ENCODE measurements at regions not wholly inside any gene's neighbourhood (a gene's known extent, or its start where the extent isn't known, plus 50 kb on each side); places are given as distances from the start of the nearest gene placed in this dataset.

DNA sequence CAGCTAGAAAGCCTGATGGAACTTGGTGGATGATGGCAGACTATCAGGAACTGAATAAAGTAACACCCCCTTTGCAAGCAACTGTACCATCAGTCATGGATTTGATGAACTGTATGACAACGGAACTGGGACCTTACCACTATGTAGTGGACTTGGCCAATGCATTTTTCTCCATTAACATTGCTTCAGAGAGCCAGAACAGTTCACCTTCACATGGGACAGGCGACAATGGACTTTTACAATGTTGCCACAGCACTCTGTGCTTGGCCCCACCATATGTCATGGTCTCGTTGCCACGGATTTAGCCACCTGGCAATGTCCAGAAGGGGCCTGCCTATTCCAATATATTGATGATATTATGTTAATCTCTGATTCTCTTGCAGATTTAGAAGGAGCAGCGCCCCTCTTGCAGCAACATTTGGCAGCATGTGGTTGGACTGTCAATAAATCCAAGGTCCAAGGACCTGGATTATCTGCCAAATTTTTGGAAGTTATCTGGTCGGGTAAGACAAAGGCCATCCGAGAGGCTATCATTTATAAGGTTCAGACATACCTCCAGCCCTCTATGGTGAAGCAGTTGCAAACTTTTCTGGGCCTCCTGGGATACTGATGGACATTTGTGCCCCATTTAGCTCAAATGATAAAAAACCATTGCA is 52.2 kb upstream of the ZC3H15 start:
- TF ChIP-seq, protein P1, sequence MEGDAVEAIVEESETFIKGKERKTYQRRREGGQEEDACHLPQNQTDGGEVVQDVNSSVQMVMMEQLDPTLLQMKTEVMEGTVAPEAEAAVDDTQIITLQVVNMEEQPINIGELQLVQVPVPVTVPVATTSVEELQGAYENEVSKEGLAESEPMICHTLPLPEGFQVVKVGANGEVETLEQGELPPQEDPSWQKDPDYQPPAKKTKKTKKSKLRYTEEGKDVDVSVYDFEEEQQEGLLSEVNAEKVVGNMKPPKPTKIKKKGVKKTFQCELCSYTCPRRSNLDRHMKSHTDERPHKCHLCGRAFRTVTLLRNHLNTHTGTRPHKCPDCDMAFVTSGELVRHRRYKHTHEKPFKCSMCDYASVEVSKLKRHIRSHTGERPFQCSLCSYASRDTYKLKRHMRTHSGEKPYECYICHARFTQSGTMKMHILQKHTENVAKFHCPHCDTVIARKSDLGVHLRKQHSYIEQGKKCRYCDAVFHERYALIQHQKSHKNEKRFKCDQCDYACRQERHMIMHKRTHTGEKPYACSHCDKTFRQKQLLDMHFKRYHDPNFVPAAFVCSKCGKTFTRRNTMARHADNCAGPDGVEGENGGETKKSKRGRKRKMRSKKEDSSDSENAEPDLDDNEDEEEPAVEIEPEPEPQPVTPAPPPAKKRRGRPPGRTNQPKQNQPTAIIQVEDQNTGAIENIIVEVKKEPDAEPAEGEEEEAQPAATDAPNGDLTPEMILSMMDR (conservative IDR thresholded peaks at IDR 0.05): no peak
- no peak for TF ChIP-seq ZFX (IDR thresholded peaks at IDR 0.05)
